ENCODE measurements at regions not wholly inside any gene's neighbourhood (a gene's known extent, or its start where the extent isn't known, plus 50 kb on each side); places are given as distances from the start of the nearest gene placed in this dataset.
A peak's percentile ranks its signal among the peaks of the same experiment; 100 is the strongest.

DNA sequence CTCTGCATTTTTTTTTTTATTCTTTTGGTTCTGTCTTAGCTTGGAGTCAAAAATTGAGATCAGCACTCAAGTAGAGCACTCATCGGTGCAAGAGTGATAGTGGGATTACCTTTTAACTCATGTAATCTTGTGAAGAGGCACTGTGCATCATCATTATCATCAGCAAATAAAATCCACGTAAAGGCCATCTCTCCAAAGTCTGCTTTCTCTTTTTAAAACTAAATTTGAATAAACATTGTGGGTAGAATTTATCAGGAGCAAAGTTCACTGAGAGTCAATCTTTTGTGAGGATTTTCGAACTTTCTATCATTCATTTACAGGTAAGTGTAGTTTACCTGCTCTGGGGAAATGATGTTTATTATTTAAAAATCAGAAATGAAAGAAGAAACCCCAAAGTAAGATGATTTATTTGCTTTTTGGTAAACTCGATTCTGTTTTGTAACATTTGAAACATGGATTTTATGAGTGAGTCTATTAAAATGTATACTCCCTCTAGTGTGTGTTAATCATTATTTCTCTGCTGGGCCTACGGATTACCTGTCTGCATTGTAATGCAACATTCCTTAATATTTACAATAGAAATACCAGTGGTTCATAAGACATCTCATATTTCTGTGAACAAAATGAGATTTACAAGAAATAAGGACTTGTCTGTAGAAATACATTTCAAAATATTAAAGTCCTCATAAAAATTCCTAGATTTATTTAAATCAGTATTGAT, 327.7 kb upstream of the NAALADL2 start:
- H3K27me3 ChIP-seq (ENCODE audit: control insufficient read depth, insufficient read depth, low read length): no peaks in the 10 kb centered on the region
- TF ChIP-seq CTCF (conservative IDR thresholded peaks at IDR 0.05 in 1 of 2, IDR thresholded peaks at IDR 0.05 in 1 of 2; ENCODE audit: low read depth in 1 of 2, low read length in 2 of 2) (no peak), EZH2 (IDR thresholded peaks at IDR 0.05; ENCODE audit: low read length, missing control alignments) (no peak)
- no peaks in the 10 kb centered on the region for H4K20me1 ChIP-seq (ENCODE audit: control insufficient read depth, extremely low read depth, insufficient read depth, low read length)
- H3K27ac ChIP-seq (ENCODE audit: insufficient read depth, low read length): no peak overlapping the region
- peak in 1 of 2 donors; percentile 26 for DNase-seq (ENCODE audit: low read depth in 2 of 2)
- no peak overlapping the region for H3K9ac ChIP-seq (ENCODE audit: insufficient read depth, low read length)
- H3K4me3 ChIP-seq (replicated peaks in 1 of 4; ENCODE audit: control extremely low read depth in 1 of 4, insufficient read depth in 1 of 4, low read depth in 3 of 4, low read length in 4 of 4): no peak overlapping the region
- no peaks in the 10 kb centered on the region for H3K4me1 ChIP-seq (ENCODE audit: control insufficient read depth, extremely low read depth, insufficient read depth, low read length)
- H3K79me2 ChIP-seq (ENCODE audit: control insufficient read depth, insufficient read depth, low read length): no peaks in the 10 kb centered on the region
- H3K9me3 ChIP-seq (ENCODE audit: control insufficient read depth, insufficient read depth, low read depth, low read length): no peaks in the 10 kb centered on the region
- no peak overlapping the region for H3K4me2 ChIP-seq (ENCODE audit: extremely low read depth, insufficient read depth, low read length)
- H3K36me3 ChIP-seq (ENCODE audit: control insufficient read depth, insufficient read depth, low read length): no peaks in the 10 kb centered on the region
- no peak overlapping the region for H2AFZ ChIP-seq (ENCODE audit: low read length)

DNA sequence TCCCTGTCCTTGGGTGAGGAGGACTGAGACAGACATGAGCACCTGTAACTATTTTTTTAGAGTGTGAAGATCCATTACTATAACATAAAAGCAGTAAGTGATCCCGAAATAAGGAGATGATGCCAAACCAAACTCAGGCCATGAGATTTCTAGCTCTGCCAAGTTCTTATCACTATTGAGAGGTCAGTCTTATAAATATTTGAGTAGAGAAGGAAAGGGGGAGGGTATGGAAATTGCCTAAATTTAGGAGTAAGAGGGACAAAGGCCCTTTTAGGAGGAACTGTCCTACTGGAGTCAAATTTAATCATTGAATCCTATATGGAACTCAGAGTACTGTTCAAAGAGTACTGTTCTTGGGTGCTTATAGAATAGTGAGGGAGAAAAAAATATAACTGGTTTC, 326.9 kb upstream of the NAALADL2 start:
- no peak overlapping the region for H2AFZ ChIP-seq (ENCODE audit: low read length)
- no peaks in the 10 kb centered on the region for H3K4me1 ChIP-seq (ENCODE audit: control insufficient read depth, extremely low read depth, insufficient read depth, low read length)
- DNase-seq (ENCODE audit: low read depth in 2 of 2): peak in 1 of 2 donors; percentile 10
- no peaks in the 10 kb centered on the region for H3K9me3 ChIP-seq (ENCODE audit: control insufficient read depth, insufficient read depth, low read depth, low read length)
- TF ChIP-seq CTCF (conservative IDR thresholded peaks at IDR 0.05 in 1 of 2, IDR thresholded peaks at IDR 0.05 in 1 of 2; ENCODE audit: low read depth in 1 of 2, low read length in 2 of 2) (no peak), EZH2 (IDR thresholded peaks at IDR 0.05; ENCODE audit: low read length, missing control alignments) (no peak)
- no peak overlapping the region for H3K9ac ChIP-seq (ENCODE audit: insufficient read depth, low read length)
- H3K36me3 ChIP-seq (ENCODE audit: control insufficient read depth, insufficient read depth, low read length): no peaks in the 10 kb centered on the region
- H3K27me3 ChIP-seq (ENCODE audit: control insufficient read depth, insufficient read depth, low read length): no peaks in the 10 kb centered on the region
- no peak overlapping the region for H3K4me2 ChIP-seq (ENCODE audit: extremely low read depth, insufficient read depth, low read length)
- H4K20me1 ChIP-seq (ENCODE audit: control insufficient read depth, extremely low read depth, insufficient read depth, low read length): no peaks in the 10 kb centered on the region
- H3K79me2 ChIP-seq (ENCODE audit: control insufficient read depth, insufficient read depth, low read length): no peaks in the 10 kb centered on the region
- no peak overlapping the region for H3K4me3 ChIP-seq (replicated peaks in 1 of 4; ENCODE audit: control extremely low read depth in 1 of 4, insufficient read depth in 1 of 4, low read depth in 3 of 4, low read length in 4 of 4)
- H3K27ac ChIP-seq (ENCODE audit: insufficient read depth, low read length): no peak overlapping the region

GRCh38 chr3:174532776-174533175, 326.4 kb upstream of the NAALADL2 start:
- Histone ChIP-seq H3K9ac (ENCODE audit: insufficient read depth, low read length) (no peak overlapping the region), H2AFZ (ENCODE audit: low read length) (no peak overlapping the region), H3K4me3 (replicated peaks in 1 of 4; ENCODE audit: control extremely low read depth in 1 of 4, insufficient read depth in 1 of 4, low read depth in 3 of 4, low read length in 4 of 4) (no peak overlapping the region), H4K20me1 (ENCODE audit: control insufficient read depth, extremely low read depth, insufficient read depth, low read length) (no peaks in the 10 kb centered on the region), H3K4me2 (ENCODE audit: extremely low read depth, insufficient read depth, low read length) (no peak overlapping the region), H3K9me3 (ENCODE audit: control insufficient read depth, insufficient read depth, low read depth, low read length) (no peaks in the 10 kb centered on the region), H3K79me2 (ENCODE audit: control insufficient read depth, insufficient read depth, low read length) (no peaks in the 10 kb centered on the region), H3K27ac (ENCODE audit: insufficient read depth, low read length) (no peak overlapping the region), H3K4me1 (ENCODE audit: control insufficient read depth, extremely low read depth, insufficient read depth, low read length) (no peaks in the 10 kb centered on the region), H3K36me3 (ENCODE audit: control insufficient read depth, insufficient read depth, low read length) (no peaks in the 10 kb centered on the region), H3K27me3 (ENCODE audit: control insufficient read depth, insufficient read depth, low read length) (no peaks in the 10 kb centered on the region)
- DNase-seq (ENCODE audit: low read depth in 2 of 2): no peak
- TF ChIP-seq EZH2 (IDR thresholded peaks at IDR 0.05; ENCODE audit: low read length, missing control alignments): no peak
- TF ChIP-seq CTCF (conservative IDR thresholded peaks at IDR 0.05 in 1 of 2, IDR thresholded peaks at IDR 0.05 in 1 of 2; ENCODE audit: low read depth in 1 of 2, low read length in 2 of 2): no peak

Data from fibroblast of lung (primary cell).